HCT116 (cell line): ENCODE measurements at regions not wholly inside any gene's neighbourhood (a gene's known extent, or its start where the extent isn't known, plus 50 kb on each side); places are given as distances from the start of the nearest gene placed in this dataset.

Experiments used
- ATAC-seq: fragments of 200-7000 bp; cut with Tn5 transposase; 2 replicates; pipeline ENCODE4 v1.9.1; 2020; ENCODE audit warnings: mild to moderate bottlenecking, moderate library complexity
- BruUV-seq: library from RNA; stranded (reverse); fragments of 400-500 nt; replicated peaks from 2 replicates; lab custom pipeline; 2021; lab: Mats Ljungman, UMichigan
- CTCF ChIA-PET: fragments of 300-600 bp; sonication (Branson Sonifier 250); formaldehyde crosslinking; loops from one replicate; lab custom pipeline; 2021; ENCODE audit warnings: antibody characterized with exemption; lab: Charles Lee
- POLR2A ChIA-PET: fragments of 300-600, 350-600 bp; sonication (Branson Sonifier 250); formaldehyde crosslinking; loops from one replicate; lab custom pipeline; 2021; ENCODE audit warnings: antibody characterized with exemption; lab: Charles Lee
- RAD21 ChIA-PET, 2 experiments: fragments of 300-600 bp; sonication (Branson Sonifier 250); formaldehyde crosslinking; loops; one replicate each; lab custom pipeline; 2023; ENCODE audit warnings: low total read pairs in 2 of 2; ENCODE audit not compliant: uncharacterized antibody in 2 of 2, unreplicated experiment in 2 of 2, low non-redundant PET in 1 of 2; lab: Charles Lee
- DNase-seq: peaks from one replicate; pipeline ENCODE4 v3.0.0-alpha.2; 2010; ENCODE audit warnings: low read depth, low spot score
- H2AFZ ChIP-seq: fragments of 200-600 bp; shearing (Covaris generic), sonication (generic); 2 replicates; pipeline ENCODE4 v1.6.1; 2017; ENCODE audit warnings: low read depth, mixed run types, mixed read lengths, antibody characterized with exemption, low read length; ENCODE audit not compliant: poor library complexity, severe bottlenecking
- H3K27ac ChIP-seq: 2 replicates; pipeline ENCODE4 v1.5.1; 2012; ENCODE audit warnings: low read depth, low read length
- H3K27me3 ChIP-seq: fragments of 200-600 bp; sonication (generic); 2 replicates; pipeline ENCODE4 v1.6.1; 2016; ENCODE audit warnings: mixed run types, low read length, mixed read lengths; ENCODE audit not compliant: insufficient read depth
- H3K36me3 ChIP-seq, 2 experiments: fragments of 200-500 bp in 1 of 2; fragments of 200-600 bp in 1 of 2; sonication (Bioruptor generic) in 1 of 2; sonication (generic) in 1 of 2; 2 replicates each; pipeline versions ENCODE4 v1.5.1 to v1.6.1; 2014 to 2016; ENCODE audit warnings: low read length in 2 of 2, inconsistent platforms in 1 of 2, mixed read lengths in 1 of 2, mixed run types in 1 of 2; ENCODE audit not compliant: insufficient read depth in 2 of 2, control insufficient read depth in 1 of 2
- H3K4me1 ChIP-seq, 2 experiments: fragments of 200-600 bp in 1 of 2; sonication (generic) in 1 of 2; 2 replicates each; pipeline versions ENCODE4 v1.5.1 to v1.6.1; 2012 to 2017; ENCODE audit warnings: low read length in 2 of 2, inconsistent platforms in 1 of 2, mild to moderate bottlenecking in 1 of 2, mixed read lengths in 1 of 2, mixed run types in 1 of 2, moderate library complexity in 1 of 2; ENCODE audit not compliant: insufficient read depth in 2 of 2, control insufficient read depth in 1 of 2
- H3K4me2 ChIP-seq: fragments of 200-600 bp; sonication (generic); 2 replicates; pipeline ENCODE4 v1.6.1; 2017; ENCODE audit warnings: mixed run types, low read length, mixed read lengths
- H3K4me3 ChIP-seq, 2 experiments: fragments of 200-600 bp in 1 of 2; sonication (generic) in 1 of 2; replicated peaks in 1 of 2; 2 replicates each; pipeline ENCODE4 v1.5.1; 2011 to 2016; ENCODE audit warnings: low read length in 2 of 2, control low read depth in 1 of 2, low read depth in 1 of 2, mild to moderate bottlenecking in 1 of 2, mixed read lengths in 1 of 2, mixed run types in 1 of 2
- H3K79me2 ChIP-seq: fragments of 200-600 bp; sonication (generic); 2 replicates; pipeline ENCODE4 v1.6.1; 2017; ENCODE audit warnings: mild to moderate bottlenecking, mixed run types, low read length, moderate library complexity, mixed read lengths; ENCODE audit not compliant: insufficient read depth
- H3K9ac ChIP-seq: fragments of 200-600 bp; sonication (generic); 2 replicates; pipeline ENCODE4 v1.6.1; 2016; ENCODE audit warnings: low read length, mixed read lengths
- H3K9me2 ChIP-seq: fragments of 200-600 bp; sonication (generic), shearing (Covaris generic); 2 replicates; pipeline ENCODE4 v1.6.1; 2017; ENCODE audit warnings: mixed run types, mild to moderate bottlenecking, moderate library complexity; ENCODE audit not compliant: insufficient read depth
- H3K9me3 ChIP-seq, 2 experiments: fragments of 200-500 bp in 1 of 2; fragments of 200-600 bp in 1 of 2; sonication (Bioruptor generic) in 1 of 2; sonication (generic) in 1 of 2; 2 replicates each; pipeline ENCODE4 v1.6.1; 2014 to 2017; ENCODE audit warnings: low read length in 2 of 2, mixed read lengths in 2 of 2, inconsistent platforms in 1 of 2, low read depth in 1 of 2, mild to moderate bottlenecking in 1 of 2, mixed run types in 1 of 2, moderate library complexity in 1 of 2; ENCODE audit not compliant: control insufficient read depth in 1 of 2, insufficient read depth in 1 of 2
- H4K20me1 ChIP-seq: fragments of 200-600 bp; sonication (generic), shearing (Covaris generic); 2 replicates; pipeline ENCODE4 v1.6.1; 2017; ENCODE audit warnings: mixed run types, mild to moderate bottlenecking, moderate library complexity; ENCODE audit not compliant: insufficient read depth
- ATF3 ChIP-seq: IDR thresholded peaks from 2 replicates; pipeline ENCODE4 v1.6.1; 2012
- CEBPB ChIP-seq: IDR thresholded peaks from 2 replicates; pipeline ENCODE4 v1.6.1; 2012; ENCODE audit warnings: low read depth
- EGR1 ChIP-seq: IDR thresholded peaks from 2 replicates; pipeline ENCODE4 v1.6.1; 2012; ENCODE audit warnings: low read depth
- ELF1 ChIP-seq: IDR thresholded peaks from 2 replicates; pipeline ENCODE4 v1.6.1; 2012; ENCODE audit warnings: low read depth, borderline replicate concordance
- EZH2 ChIP-seq: fragments of 200-600 bp; sonication (generic); IDR thresholded peaks from 2 replicates; pipeline ENCODE4 v1.6.1; 2017; ENCODE audit warnings: antibody characterized with exemption, mixed run types
- FOSL1 ChIP-seq: IDR thresholded peaks from 2 replicates; pipeline ENCODE4 v1.6.1; 2012; ENCODE audit warnings: low read depth
- MAX ChIP-seq: IDR thresholded peaks from 2 replicates; pipeline ENCODE4 v1.6.1; 2012
- REST ChIP-seq: IDR thresholded peaks from 2 replicates; pipeline ENCODE4 v1.6.1; 2012; ENCODE audit warnings: low read depth
- SIN3A ChIP-seq: IDR thresholded peaks from 2 replicates; pipeline ENCODE4 v1.6.1; 2012; ENCODE audit warnings: low read depth
- SP1 ChIP-seq: IDR thresholded peaks from 2 replicates; pipeline ENCODE4 v1.6.1; 2012; ENCODE audit warnings: low read depth
- SRF ChIP-seq: IDR thresholded peaks from 2 replicates; pipeline ENCODE4 v1.6.1; 2012; ENCODE audit warnings: low read depth
- TCF7L2 ChIP-seq: IDR thresholded peaks from 2 replicates; pipeline ENCODE4 v1.7.0; 2011; ENCODE audit warnings: borderline replicate concordance, inconsistent platforms; ENCODE audit not compliant: insufficient read depth, insufficient read length; ENCODE audit errors: extremely low read depth
- YY1 ChIP-seq: IDR thresholded peaks from 2 replicates; pipeline ENCODE4 v1.6.1; 2011; ENCODE audit warnings: low read length, low read depth, moderate library complexity, mild to moderate bottlenecking; ENCODE audit not compliant: insufficient replicate concordance; ENCODE audit errors: extremely low read depth
- ZBTB33 ChIP-seq: IDR thresholded peaks from 2 replicates; pipeline ENCODE4 v1.6.1; 2011; ENCODE audit warnings: mild to moderate bottlenecking, low read length, moderate library complexity; ENCODE audit not compliant: insufficient replicate concordance; ENCODE audit errors: extremely low read depth
- ZFX ChIP-seq: fragments of 450-650 bp; IDR thresholded peaks from 2 replicates; pipeline ENCODE4 v1.6.1; 2017
- intact Hi-C: fragments of 100-400 bp; cut with micrococcal nuclease; formaldehyde crosslinking; loops from 2 replicates; pipeline ENCODE4 v1.10.0; 2022

GRCh38 chr2:142241016-142241415 lies 110.2 kb upstream of the LRP1B start:
- H3K4me2 ChIP-seq = no peak overlapping the region
- no peaks in the 10 kb centered on the region for H3K36me3 ChIP-seq
- ATAC-seq (no peak), DNase-seq (no peak)
- CTCF ChIA-PET = no interaction called here
- no peaks in the 10 kb centered on the region for H3K4me1 ChIP-seq
- H2AFZ ChIP-seq = no peak overlapping the region
- H3K79me2 ChIP-seq = no peaks in the 10 kb centered on the region
- RAD21 ChIA-PET = no interaction called here
- no peak overlapping the region for H3K27ac ChIP-seq
- H3K9me3 ChIP-seq = no peaks in the 10 kb centered on the region
- TF ChIP-seq SRF (no peak), EZH2 (no peak), EGR1 (no peak), CEBPB (no peak), ATF3 (no peak), SIN3A (no peak), TCF7L2 (no peak)
- intact Hi-C loops = no loop called here
- H3K27me3 ChIP-seq = no peaks in the 10 kb centered on the region
- BruUV-seq = no TSS peak
- H3K4me3 ChIP-seq = no peak overlapping the region
- H3K9me2 ChIP-seq = no peaks in the 10 kb centered on the region
- H4K20me1 ChIP-seq = no peaks in the 10 kb centered on the region
- POLR2A ChIA-PET = no interaction called here
- no peak overlapping the region for H3K9ac ChIP-seq

- no peaks in the 10 kb centered on the region for H3K79me2 ChIP-seq
- peak overlapping the region; percentile 51 for H2AFZ ChIP-seq
- CTCF ChIA-PET = no interaction called here
- H3K27me3 ChIP-seq = no peaks in the 10 kb centered on the region
- H3K9ac ChIP-seq = no peak overlapping the region
- H3K27ac ChIP-seq = no peak overlapping the region
- ATAC-seq (no peak), DNase-seq (no peak)
- no peaks in the 10 kb centered on the region for H3K9me3 ChIP-seq
- no peak overlapping the region for H3K4me2 ChIP-seq
- no peaks in the 10 kb centered on the region for H3K9me2 ChIP-seq
- RAD21 ChIA-PET = no interaction called here
- H3K4me3 ChIP-seq = no peak overlapping the region
- POLR2A ChIA-PET = no interaction called here
- TF ChIP-seq REST (no peak), ZBTB33 (no peak), FOSL1 (no peak), MAX (no peak), SIN3A (no peak), ZFX (no peak), SP1 (no peak), ELF1 (no peak), YY1 (no peak)
- TF ChIP-seq, all 23 proteins: peak for 0
- BruUV-seq = no TSS peak
- Histone ChIP-seq H4K20me1 (no peaks in the 10 kb centered on the region), H3K36me3 (no peaks in the 10 kb centered on the region), H3K4me1 (no peaks in the 10 kb centered on the region)
- intact Hi-C loops = no loop called here
Measured at GRCh38 chr2:142236181-142236580, 105.4 kb upstream of the LRP1B start.
